Neural cell (in vitro differentiated cells): ENCODE measurements at regions not wholly inside any gene's neighbourhood (a gene's known extent, or its start where the extent isn't known, plus 50 kb on each side); places are given as distances from the start of the nearest gene placed in this dataset.

ENCODE experiments used
- EP300 ChIP-seq: fragments of 450-650 bp; conservative IDR thresholded peaks from 2 replicates; pipeline ENCODE4 v1.6.1; 2014; ENCODE audit warnings: antibody characterized with exemption, mild to moderate bottlenecking, moderate library complexity; ENCODE audit not compliant: poor library complexity, severe bottlenecking
- POLR2AphosphoS5 ChIP-seq: IDR thresholded peaks from 2 replicates; pipeline ENCODE4 v1.6.1; 2012
- RAD21 ChIP-seq: fragments of 450-650 bp; conservative IDR thresholded peaks from 2 replicates; pipeline ENCODE4 v1.6.1; 2014; ENCODE audit warnings: antibody characterized with exemption, mild to moderate bottlenecking, moderate library complexity
- TF ChIP-seq, protein P1 (sequence below): fragments of 450-650 bp; IDR thresholded peaks from 2 replicates; pipeline ENCODE4 v1.5.1; 2014; ENCODE audit warnings: antibody characterized with exemption, mild to moderate bottlenecking, moderate library complexity; ENCODE audit not compliant: poor library complexity, severe bottlenecking

DNA sequence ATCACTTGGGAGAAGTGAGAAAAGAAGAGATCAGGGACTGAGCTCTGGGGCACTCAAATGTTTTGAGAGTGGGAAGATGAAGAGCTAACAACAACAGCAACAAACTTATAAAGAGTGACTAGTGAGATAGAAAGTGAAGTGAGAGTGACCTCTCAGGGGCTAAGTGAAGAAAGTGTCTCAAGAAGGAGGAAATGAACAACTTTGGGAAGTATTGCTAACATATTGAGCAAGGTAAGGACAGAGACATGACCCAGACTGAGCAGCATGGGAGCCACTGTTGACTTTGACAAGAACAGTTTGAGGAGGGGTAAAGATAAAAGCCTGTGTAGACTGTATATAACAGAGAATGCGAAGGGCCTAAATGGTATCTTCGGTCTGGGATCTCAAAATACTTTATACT lies 155.1 kb upstream of the BTG1 start:
- TF ChIP-seq EP300 (no peak), POLR2AphosphoS5 (no peak), RAD21 (no peak)
- TF ChIP-seq, protein P1, sequence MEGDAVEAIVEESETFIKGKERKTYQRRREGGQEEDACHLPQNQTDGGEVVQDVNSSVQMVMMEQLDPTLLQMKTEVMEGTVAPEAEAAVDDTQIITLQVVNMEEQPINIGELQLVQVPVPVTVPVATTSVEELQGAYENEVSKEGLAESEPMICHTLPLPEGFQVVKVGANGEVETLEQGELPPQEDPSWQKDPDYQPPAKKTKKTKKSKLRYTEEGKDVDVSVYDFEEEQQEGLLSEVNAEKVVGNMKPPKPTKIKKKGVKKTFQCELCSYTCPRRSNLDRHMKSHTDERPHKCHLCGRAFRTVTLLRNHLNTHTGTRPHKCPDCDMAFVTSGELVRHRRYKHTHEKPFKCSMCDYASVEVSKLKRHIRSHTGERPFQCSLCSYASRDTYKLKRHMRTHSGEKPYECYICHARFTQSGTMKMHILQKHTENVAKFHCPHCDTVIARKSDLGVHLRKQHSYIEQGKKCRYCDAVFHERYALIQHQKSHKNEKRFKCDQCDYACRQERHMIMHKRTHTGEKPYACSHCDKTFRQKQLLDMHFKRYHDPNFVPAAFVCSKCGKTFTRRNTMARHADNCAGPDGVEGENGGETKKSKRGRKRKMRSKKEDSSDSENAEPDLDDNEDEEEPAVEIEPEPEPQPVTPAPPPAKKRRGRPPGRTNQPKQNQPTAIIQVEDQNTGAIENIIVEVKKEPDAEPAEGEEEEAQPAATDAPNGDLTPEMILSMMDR: no peak
